HepG2 (cell line): ENCODE measurements at regions not wholly inside any gene's neighbourhood (a gene's known extent, or its start where the extent isn't known, plus 50 kb on each side); places are given as distances from the start of the nearest gene placed in this dataset.

Source experiments
- ATAC-seq: fragments of 200-7000 bp; cut with Tn5 transposase; 3 replicates; pipeline ENCODE4 v1.9.1; 2020; ENCODE audit warnings: mild to moderate bottlenecking, moderate library complexity
- BruUV-seq: library from RNA; stranded (reverse); fragments of 400-500 nt; replicated peaks from 2 replicates; lab custom pipeline; 2021; lab: Mats Ljungman, UMichigan
- CTCF ChIA-PET: fragments of 300-600 bp; formaldehyde crosslinking; extraction: SDS; loops from one replicate; lab custom pipeline; 2021; ENCODE audit warnings: low total read pairs, inconsistent platforms, low intra/inter-chr PET ratio; lab: Yijun Ruan, JAX
- POLR2A ChIA-PET: fragments of 350-600 bp; sonication (Branson Sonifier 250); formaldehyde crosslinking; loops from one replicate; lab custom pipeline; 2020; ENCODE audit warnings: antibody characterized with exemption, inconsistent platforms; lab: Yijun Ruan, JAX
- DNase-seq: peaks from one replicate; pipeline ENCODE4 v3.0.0-alpha.2; 2015; ENCODE audit warnings: low spot score
- FAIRE-seq: peaks from 3 replicates; lab custom pipeline; 2011; peaks lifted over from hg19 to GRCh38; lab: Jason Lieb, UNC
- H2AFZ ChIP-seq: one replicate; pipeline ENCODE4 v1.6.1; 2011; ENCODE audit warnings: low read length, inconsistent platforms
- H3K27ac ChIP-seq: fragments of 300-600 bp; 3 replicates; pipeline ENCODE4 v1.8.0; 2011; ENCODE audit warnings: mixed run types, mild to moderate bottlenecking, mixed read lengths, low read length, inconsistent platforms; ENCODE audit not compliant: insufficient read depth; ENCODE audit errors: extremely low read length
- H3K27me3 ChIP-seq, 2 experiments: fragments of 200-600 bp in 1 of 2; 2 replicates in 1 of 2; 3 replicates in 1 of 2; pipeline versions ENCODE4 v1.6.0 to v1.8.0; 2011; ENCODE audit warnings: low read length in 2 of 2, mild to moderate bottlenecking in 2 of 2, moderate library complexity in 2 of 2, inconsistent platforms in 1 of 2; ENCODE audit not compliant: insufficient read depth in 2 of 2, control insufficient read depth in 1 of 2
- H3K36me3 ChIP-seq, 2 experiments: fragments of 200-600 bp in 1 of 2; replicated peaks in 1 of 2; 2 replicates in 1 of 2; 3 replicates in 1 of 2; pipeline versions ENCODE4 v1.5.1 to v1.8.0; 2011; ENCODE audit warnings: low read length in 2 of 2, inconsistent platforms in 1 of 2; ENCODE audit not compliant: insufficient read depth in 2 of 2, control insufficient read depth in 1 of 2
- H3K4me1 ChIP-seq: 2 replicates; pipeline ENCODE4 v1.5.1; 2012; ENCODE audit warnings: low read length, inconsistent platforms; ENCODE audit not compliant: insufficient read depth
- H3K4me2 ChIP-seq: 2 replicates; pipeline ENCODE4 v1.6.0; 2011; ENCODE audit warnings: low read depth, low read length, inconsistent platforms
- H3K4me3 ChIP-seq, 3 experiments: fragments of 200-600 bp in 1 of 3; sonication (generic), shearing (Covaris generic) in 1 of 3; replicated peaks in 1 of 3; 2 replicates each; pipeline ENCODE4 v1.5.1; 2011 to 2016; ENCODE audit warnings: low read length in 3 of 3, inconsistent platforms in 2 of 3, low read depth in 2 of 3, mild to moderate bottlenecking in 2 of 3, control low read depth in 1 of 3, mixed read lengths in 1 of 3; ENCODE audit not compliant: insufficient read depth in 1 of 3
- H3K79me2 ChIP-seq: one replicate; pipeline ENCODE4 v1.6.1; 2011; ENCODE audit warnings: low read length, inconsistent platforms; ENCODE audit not compliant: insufficient read depth
- H3K9ac ChIP-seq: 2 replicates; pipeline ENCODE4 v1.6.0; 2011; ENCODE audit warnings: mild to moderate bottlenecking, low read depth, low read length, inconsistent platforms; ENCODE audit not compliant: insufficient read depth
- H3K9me3 ChIP-seq: 2 replicates; pipeline ENCODE4 v1.5.1; 2012; ENCODE audit warnings: mild to moderate bottlenecking, low read length
- H4K20me1 ChIP-seq: 2 replicates; pipeline ENCODE4 v1.6.0; 2011; ENCODE audit warnings: inconsistent platforms, mild to moderate bottlenecking, low read length, moderate library complexity; ENCODE audit not compliant: insufficient read depth
- E2F5 ChIP-seq: sonication (generic); formaldehyde crosslinking; conservative IDR thresholded peaks from 2 replicates; pipeline ENCODE4 v1.4.0; 2020; ENCODE audit warnings: missing genetic modification reagents
- FOXJ3 ChIP-seq: sonication (generic); formaldehyde crosslinking; IDR thresholded peaks from 2 replicates; pipeline ENCODE4 v1.4.0; 2020; ENCODE audit warnings: missing genetic modification reagents, mild to moderate bottlenecking, borderline replicate concordance
- HOXA5 ChIP-seq: sonication (generic); formaldehyde crosslinking; IDR thresholded peaks from 2 replicates; pipeline ENCODE4 v1.4.0; 2020; ENCODE audit warnings: missing genetic modification reagents
- KIAA2018 ChIP-seq: sonication (generic); formaldehyde crosslinking; IDR thresholded peaks from 2 replicates; pipeline ENCODE4 v1.5.0; 2020; ENCODE audit warnings: mild to moderate bottlenecking, missing genetic modification reagents, borderline replicate concordance
- MLX ChIP-seq: IDR thresholded peaks from 2 replicates; pipeline ENCODE4 v1.6.1; 2016
- NPAS2 ChIP-seq: sonication (generic); formaldehyde crosslinking; IDR thresholded peaks from 2 replicates; pipeline ENCODE4 v1.8.0; 2022; ENCODE audit warnings: mild to moderate bottlenecking, missing genetic modification reagents, borderline replicate concordance
- RARG ChIP-seq: sonication (generic); formaldehyde crosslinking; IDR thresholded peaks from 2 replicates; pipeline ENCODE4 v1.4.0; 2020; ENCODE audit warnings: low read depth, mild to moderate bottlenecking, missing genetic modification reagents
- SAP130 ChIP-seq: IDR thresholded peaks from 2 replicates; pipeline ENCODE4 v1.6.1; 2016; ENCODE audit warnings: low read depth
- SNRNP70 ChIP-seq: fragments of 200-400 bp; formaldehyde crosslinking; IDR thresholded peaks from 2 replicates; pipeline ENCODE4 v1.6.1; 2017; ENCODE audit warnings: mild to moderate bottlenecking, low read depth, low read length, moderate library complexity
- TAF15 ChIP-seq: fragments of 200-400 bp; formaldehyde crosslinking; IDR thresholded peaks from one replicate; pipeline ENCODE4 v1.6.1; 2018; ENCODE audit warnings: mild to moderate bottlenecking, low read depth, low read length; ENCODE audit not compliant: poor library complexity, severe bottlenecking
- ZMYM4 ChIP-seq: sonication (generic); formaldehyde crosslinking; IDR thresholded peaks from 2 replicates; pipeline ENCODE4 v1.8.1; 2023; ENCODE audit warnings: mild to moderate bottlenecking, missing genetic modification reagents
- ZNF687 ChIP-seq: sonication (generic); formaldehyde crosslinking; IDR thresholded peaks from 2 replicates; pipeline ENCODE4 v1.5.1; 2020; ENCODE audit warnings: mild to moderate bottlenecking, missing genetic modification reagents, moderate library complexity
- whole genome bisulfite sequencing: methylation state at CpG from one replicate; pipeline ENCODE4 v1.1.6; 2017; ENCODE audit warnings: low lambda C conversion rate; 5-methylcytosine and 5-hydroxymethylcytosine counted together
- in situ Hi-C: cut with HindIII; loops from 2 replicates; pipeline ENCODE4 v1.10.0; 2017; ENCODE audit warnings: low pct_unique_long_range_greater_than_20kb; ENCODE audit not compliant: extremely low pct_ligation_motif_present
- intact Hi-C: fragments of 100-400 bp; cut with micrococcal nuclease; formaldehyde crosslinking; loops from one replicate; pipeline ENCODE4 v1.10.0; 2022; ENCODE audit not compliant: unreplicated experiment

- H3K4me3 ChIP-seq = no peak overlapping the region
- CTCF ChIA-PET = no interaction called here
- intact Hi-C loops (no loop called here), in situ Hi-C loops (loop anchor here (25.0 kb wide), 1 partner anchor 447 kb away; no protein-coding TSS in a partner anchor)
- DNase-seq = no peak
- no peak overlapping the region for H3K9ac ChIP-seq
- no peaks in the 10 kb centered on the region for H3K79me2 ChIP-seq
- POLR2A ChIA-PET = no interaction called here
- no peaks in the 10 kb centered on the region for H3K9me3 ChIP-seq
- H3K36me3 ChIP-seq = no peaks in the 10 kb centered on the region
- H3K4me1 ChIP-seq = no peaks in the 10 kb centered on the region
- no peak for ATAC-seq
- H4K20me1 ChIP-seq = no peaks in the 10 kb centered on the region
- H3K27ac ChIP-seq = no peak overlapping the region
- no peak overlapping the region for H2AFZ ChIP-seq
- H3K27me3 ChIP-seq = no peaks in the 10 kb centered on the region
- WGBS = 55% methylated on average over 13 of the region's 13 CpGs
- no peak for FAIRE-seq
- no TSS peak for BruUV-seq
- no peak overlapping the region for H3K4me2 ChIP-seq
- no peak for TF ChIP-seq KIAA2018 (CRISPR knock-in tag)
- no peak for TF ChIP-seq MLX (CRISPR knock-in tag)
- no peak for TF ChIP-seq HOXA5 (CRISPR knock-in tag)
- no peak for TF ChIP-seq RARG (CRISPR knock-in tag)
- TF ChIP-seq SAP130 = no peak
- no peak for TF ChIP-seq SNRNP70
- TF ChIP-seq TAF15 = no peak
- no peak for TF ChIP-seq FOXJ3 (CRISPR knock-in tag)
- TF ChIP-seq ZMYM4 = no peak
- TF ChIP-seq ZNF687 (CRISPR knock-in tag) = no peak
- no peak for TF ChIP-seq E2F5 (CRISPR knock-in tag)
- no peak for TF ChIP-seq NPAS2 (CRISPR knock-in tag)
Measured at GRCh38 chr10:56109454-56109853, 251.6 kb downstream of the ZWINT start.
